ENCODE measurements at regions not wholly inside any gene's neighbourhood (a gene's known extent, or its start where the extent isn't known, plus 50 kb on each side); places are given as distances from the start of the nearest gene placed in this dataset.

DNA sequence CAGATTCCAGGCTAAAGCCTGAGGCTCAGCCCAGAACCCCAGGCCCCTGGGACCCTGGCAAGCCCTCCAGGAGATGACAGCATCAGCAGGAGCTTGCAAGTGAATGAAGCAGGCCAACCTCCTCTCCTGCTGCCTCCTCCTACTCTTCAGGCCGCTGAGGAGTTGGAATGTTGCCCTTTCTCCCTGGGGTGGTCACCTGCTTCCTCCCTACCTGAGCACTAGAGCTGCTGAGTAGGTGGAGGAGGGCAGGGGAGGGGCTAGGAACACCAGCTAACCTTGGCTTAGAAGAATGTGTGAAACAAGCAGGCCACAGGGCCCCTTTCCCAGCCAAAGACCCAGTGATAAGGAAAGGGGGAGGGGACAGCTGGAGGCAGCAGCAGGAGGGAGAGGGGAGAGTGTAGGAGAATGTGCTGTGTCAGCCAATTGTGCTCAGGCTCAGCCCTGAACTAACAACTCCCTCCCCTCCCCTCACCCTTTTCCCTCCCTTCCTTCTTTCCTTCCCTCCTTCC is 58.0 kb downstream of the PJA1 start:
- no peaks in the 10 kb centered on the region for H3K9me3 ChIP-seq (ENCODE audit: control insufficient read depth, insufficient read depth, low read depth, low read length)
- CTCF ChIA-PET, result interaction anchor here (0.9 to 1.2 kb wide), 4 partner anchors 13 to 280 kb away, joined by 3 to 4 read pairs (median 4); no protein-coding TSS in a partner anchor
- H3K4me3 ChIP-seq (ENCODE audit: low read depth, low read length), result no peak overlapping the region
- H3K27ac ChIP-seq (ENCODE audit: extremely low read depth, low read depth, low read length), result peak overlapping the region; percentile 32
- H3K4me1 ChIP-seq (ENCODE audit: control insufficient read depth, insufficient read depth, low read length), result peaks cover 6% of the 10 kb centered on the region; the same call in 1 of the 2 replicates
- no peaks in the 10 kb centered on the region for H3K36me3 ChIP-seq (ENCODE audit: control insufficient read depth in 2 of 2, insufficient read depth in 1 of 2, low read length in 2 of 2)
- POLR2A ChIA-PET, result interaction anchor here (0.8 to 1.3 kb wide), 4 partner anchors 9 to 285 kb away, joined by 3 to 6 read pairs (median 4); partner anchors contain the start of gene EFNB1
- TF ChIP-seq ZNF354C (tag by site-specific recombination; IDR thresholded peaks at IDR 0.05; ENCODE audit: borderline replicate concordance, low read depth) (no peak), ZNF366 (tag by site-specific recombination; conservative IDR thresholded peaks at IDR 0.05) (no peak), PATZ1 (tag by site-specific recombination; IDR thresholded peaks at IDR 0.05) (peak; percentile 62), ZEB2 (tag by site-specific recombination; IDR thresholded peaks at IDR 0.05) (no peak), RBAK (tag by site-specific recombination; IDR thresholded peaks at IDR 0.05) (no peak), EGR2 (tag by site-specific recombination; IDR thresholded peaks at IDR 0.05; ENCODE audit: low read depth) (peak; percentile 76), ZNF280C (tag by site-specific recombination; IDR thresholded peaks at IDR 0.05) (no peak), ZNF114 (tag by site-specific recombination; IDR thresholded peaks at IDR 0.05) (no peak), ZNF169 (tag by site-specific recombination; IDR thresholded peaks at IDR 0.05) (no peak), ZNF626 (tag by site-specific recombination; IDR thresholded peaks at IDR 0.05) (no peak), GLI2 (tag by site-specific recombination; IDR thresholded peaks at IDR 0.05; ENCODE audit: borderline replicate concordance, low read depth) (no peak), ZNF530 (tag by site-specific recombination; IDR thresholded peaks at IDR 0.05; ENCODE audit: low read depth) (no peak), SCRT1 (tag by site-specific recombination; IDR thresholded peaks at IDR 0.05; ENCODE audit: borderline replicate concordance) (no peak), YY2 (tag by site-specific recombination; IDR thresholded peaks at IDR 0.05) (no peak), ATF2 (tag by site-specific recombination; IDR thresholded peaks at IDR 0.05; ENCODE audit: low read depth) (no peak), KLF8 (tag by site-specific recombination; IDR thresholded peaks at IDR 0.05) (no peak), ZNF664 (tag by site-specific recombination; IDR thresholded peaks at IDR 0.05) (no peak), ZNF548 (tag by site-specific recombination; IDR thresholded peaks at IDR 0.05) (no peak), KLF1 (tag by site-specific recombination; IDR thresholded peaks at IDR 0.05) (no peak), ZIC2 (tag by site-specific recombination; IDR thresholded peaks at IDR 0.05) (peak; percentile 90), ZNF416 (tag by site-specific recombination; IDR thresholded peaks at IDR 0.05) (no peak), TRIM28 (IDR thresholded peaks at IDR 0.05; ENCODE audit: borderline replicate concordance, low read length) (peak; percentile 97), HOXD13 (CRISPR knock-in tag; IDR thresholded peaks at IDR 0.05; ENCODE audit: borderline replicate concordance) (no peak), ZBTB20 (tag by site-specific recombination; IDR thresholded peaks at IDR 0.05) (0 out of 2 replicates have a peak, but pooled peaks have one; percentile 15), ZNF670 (tag by site-specific recombination; IDR thresholded peaks at IDR 0.05; ENCODE audit: low read depth) (no peak), ZNF157 (tag by site-specific recombination; IDR thresholded peaks at IDR 0.05) (no peak)
- TF ChIP-seq, protein P1, sequence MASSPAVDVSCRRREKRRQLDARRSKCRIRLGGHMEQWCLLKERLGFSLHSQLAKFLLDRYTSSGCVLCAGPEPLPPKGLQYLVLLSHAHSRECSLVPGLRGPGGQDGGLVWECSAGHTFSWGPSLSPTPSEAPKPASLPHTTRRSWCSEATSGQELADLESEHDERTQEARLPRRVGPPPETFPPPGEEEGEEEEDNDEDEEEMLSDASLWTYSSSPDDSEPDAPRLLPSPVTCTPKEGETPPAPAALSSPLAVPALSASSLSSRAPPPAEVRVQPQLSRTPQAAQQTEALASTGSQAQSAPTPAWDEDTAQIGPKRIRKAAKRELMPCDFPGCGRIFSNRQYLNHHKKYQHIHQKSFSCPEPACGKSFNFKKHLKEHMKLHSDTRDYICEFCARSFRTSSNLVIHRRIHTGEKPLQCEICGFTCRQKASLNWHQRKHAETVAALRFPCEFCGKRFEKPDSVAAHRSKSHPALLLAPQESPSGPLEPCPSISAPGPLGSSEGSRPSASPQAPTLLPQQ (tag by site-specific recombination; IDR thresholded peaks at IDR 0.05), result no peak
- TF ChIP-seq, protein P2, sequence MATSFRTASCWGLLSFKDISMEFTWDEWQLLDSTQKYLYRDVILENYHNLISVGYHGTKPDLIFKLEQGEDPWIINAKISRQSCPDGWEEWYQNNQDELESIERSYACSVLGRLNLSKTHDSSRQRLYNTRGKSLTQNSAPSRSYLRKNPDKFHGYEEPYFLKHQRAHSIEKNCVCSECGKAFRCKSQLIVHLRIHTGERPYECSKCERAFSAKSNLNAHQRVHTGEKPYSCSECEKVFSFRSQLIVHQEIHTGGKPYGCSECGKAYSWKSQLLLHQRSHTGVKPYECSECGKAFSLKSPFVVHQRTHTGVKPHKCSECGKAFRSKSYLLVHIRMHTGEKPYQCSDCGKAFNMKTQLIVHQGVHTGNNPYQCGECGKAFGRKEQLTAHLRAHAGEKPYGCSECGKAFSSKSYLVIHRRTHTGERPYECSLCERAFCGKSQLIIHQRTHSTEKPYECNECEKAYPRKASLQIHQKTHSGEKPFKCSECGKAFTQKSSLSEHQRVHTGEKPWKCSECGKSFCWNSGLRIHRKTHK (tag by site-specific recombination; IDR thresholded peaks at IDR 0.05), result no peak
- TF ChIP-seq, protein P3, sequence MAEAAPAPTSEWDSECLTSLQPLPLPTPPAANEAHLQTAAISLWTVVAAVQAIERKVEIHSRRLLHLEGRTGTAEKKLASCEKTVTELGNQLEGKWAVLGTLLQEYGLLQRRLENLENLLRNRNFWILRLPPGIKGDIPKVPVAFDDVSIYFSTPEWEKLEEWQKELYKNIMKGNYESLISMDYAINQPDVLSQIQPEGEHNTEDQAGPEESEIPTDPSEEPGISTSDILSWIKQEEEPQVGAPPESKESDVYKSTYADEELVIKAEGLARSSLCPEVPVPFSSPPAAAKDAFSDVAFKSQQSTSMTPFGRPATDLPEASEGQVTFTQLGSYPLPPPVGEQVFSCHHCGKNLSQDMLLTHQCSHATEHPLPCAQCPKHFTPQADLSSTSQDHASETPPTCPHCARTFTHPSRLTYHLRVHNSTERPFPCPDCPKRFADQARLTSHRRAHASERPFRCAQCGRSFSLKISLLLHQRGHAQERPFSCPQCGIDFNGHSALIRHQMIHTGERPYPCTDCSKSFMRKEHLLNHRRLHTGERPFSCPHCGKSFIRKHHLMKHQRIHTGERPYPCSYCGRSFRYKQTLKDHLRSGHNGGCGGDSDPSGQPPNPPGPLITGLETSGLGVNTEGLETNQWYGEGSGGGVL (tag by site-specific recombination; IDR thresholded peaks at IDR 0.05), result peak; percentile 87

All from HEK293 (cell line).